ENCODE measurements at regions not wholly inside any gene's neighbourhood (a gene's known extent, or its start where the extent isn't known, plus 50 kb on each side); places are given as distances from the start of the nearest gene placed in this dataset.

DNA sequence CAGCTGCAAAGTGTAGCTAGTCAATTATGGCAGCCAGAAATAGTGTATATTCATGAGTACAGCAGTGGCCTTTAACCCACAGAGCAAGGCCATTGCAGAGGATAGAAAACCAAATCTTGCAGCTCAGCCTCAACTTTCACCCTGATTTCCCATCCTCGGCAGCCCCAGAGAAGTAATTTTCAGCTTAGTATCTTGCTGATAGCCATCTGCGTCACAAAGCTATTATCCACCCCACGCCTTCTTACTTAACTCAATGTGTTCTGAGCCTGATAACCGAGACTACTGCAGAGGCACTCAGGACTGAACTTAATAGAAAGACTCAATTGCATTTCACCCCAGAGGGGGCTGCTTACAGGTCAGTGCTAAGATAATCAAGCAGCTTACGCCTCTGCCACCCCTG is 174.5 kb upstream of the MAOA start:
- Mint-ChIP-seq H3K27me3 (no peaks in the 10 kb centered on the region), H3K36me3 (ENCODE audit: low read depth) (no peaks in the 10 kb centered on the region), H3K9me3 (no peaks in the 10 kb centered on the region), H3K4me1 (ENCODE audit: low read depth) (no peaks in the 10 kb centered on the region), H3K4me3 (no peak overlapping the region), H3K27ac (no peak overlapping the region)
- Histone ChIP-seq H3K27me3 (ENCODE audit: control insufficient read depth in 1 of 2, insufficient read depth in 2 of 2, low read length in 2 of 2) (no peaks in the 10 kb centered on the region), H3K4me1 (ENCODE audit: insufficient read depth, low read length) (no peaks in the 10 kb centered on the region), H3K4me3 (ENCODE audit: low read length) (no peak overlapping the region), H3K27ac (ENCODE audit: low read depth in 1 of 2, low read length in 2 of 2) (no peak overlapping the region), H3K9me3 (ENCODE audit: control insufficient read depth in 1 of 2, insufficient read depth in 1 of 2, low read length in 2 of 2) (no peaks in the 10 kb centered on the region), H3K36me3 (ENCODE audit: insufficient read depth, low read length) (no peaks in the 10 kb centered on the region)
- ATAC-seq (ENCODE audit: poor library complexity) (no peak), DNase-seq (no peak)
- intact Hi-C loops (cut with DNase I, micrococcal nuclease): no loop called here
- CTCF ChIA-PET: no interaction called here
- TF ChIP-seq, protein P1, sequence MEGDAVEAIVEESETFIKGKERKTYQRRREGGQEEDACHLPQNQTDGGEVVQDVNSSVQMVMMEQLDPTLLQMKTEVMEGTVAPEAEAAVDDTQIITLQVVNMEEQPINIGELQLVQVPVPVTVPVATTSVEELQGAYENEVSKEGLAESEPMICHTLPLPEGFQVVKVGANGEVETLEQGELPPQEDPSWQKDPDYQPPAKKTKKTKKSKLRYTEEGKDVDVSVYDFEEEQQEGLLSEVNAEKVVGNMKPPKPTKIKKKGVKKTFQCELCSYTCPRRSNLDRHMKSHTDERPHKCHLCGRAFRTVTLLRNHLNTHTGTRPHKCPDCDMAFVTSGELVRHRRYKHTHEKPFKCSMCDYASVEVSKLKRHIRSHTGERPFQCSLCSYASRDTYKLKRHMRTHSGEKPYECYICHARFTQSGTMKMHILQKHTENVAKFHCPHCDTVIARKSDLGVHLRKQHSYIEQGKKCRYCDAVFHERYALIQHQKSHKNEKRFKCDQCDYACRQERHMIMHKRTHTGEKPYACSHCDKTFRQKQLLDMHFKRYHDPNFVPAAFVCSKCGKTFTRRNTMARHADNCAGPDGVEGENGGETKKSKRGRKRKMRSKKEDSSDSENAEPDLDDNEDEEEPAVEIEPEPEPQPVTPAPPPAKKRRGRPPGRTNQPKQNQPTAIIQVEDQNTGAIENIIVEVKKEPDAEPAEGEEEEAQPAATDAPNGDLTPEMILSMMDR (IDR thresholded peaks at IDR 0.05): no peak
- POLR2A ChIA-PET: no interaction called here

DNA sequence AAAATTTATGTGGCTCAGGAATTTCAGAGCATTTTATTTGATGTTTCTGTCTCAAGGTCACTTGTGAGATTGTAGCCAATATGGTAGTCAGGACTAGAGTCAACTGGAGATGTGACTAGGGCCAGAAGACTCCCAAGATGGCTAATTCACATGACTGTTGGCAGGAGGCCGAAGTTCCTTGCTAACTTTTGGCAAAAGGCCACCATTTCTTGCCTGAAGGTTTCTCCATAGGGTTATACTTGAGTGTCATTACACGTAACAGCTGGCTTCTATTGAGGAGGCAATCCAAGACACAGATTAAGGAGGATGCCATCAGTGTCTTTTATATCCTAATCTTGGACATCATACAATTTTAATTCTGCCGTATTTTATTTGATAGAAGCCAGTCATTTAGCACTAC is 162.3 kb upstream of the MAOA start:
- Histone ChIP-seq H3K9me3 (ENCODE audit: control insufficient read depth in 1 of 2, insufficient read depth in 1 of 2, low read length in 2 of 2) (no peaks in the 10 kb centered on the region), H3K36me3 (ENCODE audit: insufficient read depth, low read length) (no peaks in the 10 kb centered on the region), H3K27ac (ENCODE audit: low read depth in 1 of 2, low read length in 2 of 2) (no peak overlapping the region), H3K27me3 (ENCODE audit: control insufficient read depth in 1 of 2, insufficient read depth in 2 of 2, low read length in 2 of 2) (no peaks in the 10 kb centered on the region), H3K4me1 (ENCODE audit: insufficient read depth, low read length) (no peaks in the 10 kb centered on the region), H3K4me3 (ENCODE audit: low read length) (no peak overlapping the region)
- ATAC-seq (ENCODE audit: poor library complexity): no peak
- no peak for DNase-seq
- H3K36me3 Mint-ChIP-seq (ENCODE audit: low read depth): no peaks in the 10 kb centered on the region
- H3K4me3 Mint-ChIP-seq: no peak overlapping the region
- TF ChIP-seq, protein P1 (IDR thresholded peaks at IDR 0.05): no peak
- intact Hi-C loops (cut with DNase I, micrococcal nuclease): no loop called here
- no peak overlapping the region for H3K27ac Mint-ChIP-seq
- no peaks in the 10 kb centered on the region for H3K9me3 Mint-ChIP-seq
- ChIA-PET CTCF (no interaction called here), POLR2A (no interaction called here)
- H3K27me3 Mint-ChIP-seq: no peaks in the 10 kb centered on the region
- no peaks in the 10 kb centered on the region for H3K4me1 Mint-ChIP-seq (ENCODE audit: low read depth)

DNA sequence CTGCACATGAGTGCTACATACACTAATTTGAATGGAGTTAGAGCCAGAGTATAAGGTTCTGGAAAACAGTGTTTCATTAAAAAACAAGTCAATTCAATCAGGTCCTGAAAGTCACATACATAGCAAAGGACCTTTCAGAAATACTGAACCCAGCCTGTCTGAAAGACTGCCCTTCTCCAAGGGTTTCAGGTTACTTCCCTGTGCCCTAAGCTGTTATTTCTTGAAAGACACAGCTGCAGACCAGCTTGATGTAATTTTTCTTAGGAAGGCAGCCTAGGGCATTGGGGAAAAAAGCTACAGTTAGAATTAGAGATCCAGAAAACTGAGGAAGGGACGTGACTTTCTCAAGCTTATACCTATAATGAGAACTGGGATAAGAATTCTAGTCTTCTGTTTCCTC is 155.9 kb upstream of the MAOA start:
- Mint-ChIP-seq H3K4me3 (no peak overlapping the region), H3K27ac (no peak overlapping the region), H3K9me3 (no peaks in the 10 kb centered on the region), H3K36me3 (ENCODE audit: low read depth) (no peaks in the 10 kb centered on the region), H3K4me1 (ENCODE audit: low read depth) (no peaks in the 10 kb centered on the region), H3K27me3 (no peaks in the 10 kb centered on the region)
- Histone ChIP-seq H3K36me3 (ENCODE audit: insufficient read depth, low read length) (no peaks in the 10 kb centered on the region), H3K4me3 (ENCODE audit: low read length) (no peak overlapping the region), H3K27me3 (ENCODE audit: control insufficient read depth in 1 of 2, insufficient read depth in 2 of 2, low read length in 2 of 2) (no peaks in the 10 kb centered on the region), H3K9me3 (ENCODE audit: control insufficient read depth in 1 of 2, insufficient read depth in 1 of 2, low read length in 2 of 2) (no peaks in the 10 kb centered on the region), H3K4me1 (ENCODE audit: insufficient read depth, low read length) (no peaks in the 10 kb centered on the region), H3K27ac (ENCODE audit: low read depth in 1 of 2, low read length in 2 of 2) (no peak overlapping the region)
- CTCF ChIA-PET: no interaction called here
- POLR2A ChIA-PET: no interaction called here
- ATAC-seq (ENCODE audit: poor library complexity): no peak
- no peak for DNase-seq
- TF ChIP-seq, protein P1 (IDR thresholded peaks at IDR 0.05): no peak
- intact Hi-C loops (cut with DNase I, micrococcal nuclease): no loop called here
